ENCODE measurements at regions not wholly inside any gene's neighbourhood (a gene's known extent, or its start where the extent isn't known, plus 50 kb on each side); places are given as distances from the start of the nearest gene placed in this dataset.
"Not testable (repeated sequence)": the region's sequence is repeated elsewhere in the genome, so short reads cannot be mapped to it uniquely, and the experiment has no call there.

GRCh38 chr7:85796956-85797355 is 610.1 kb upstream of the SEMA3D start:
- H3K9me3 ChIP-seq (ENCODE audit: control insufficient read depth in 1 of 2, insufficient read depth in 1 of 2, low read length in 2 of 2) = peaks cover 0 to 9% of the 10 kb centered on the region in 2 experiments
- DNase-seq (no peak), ATAC-seq (ENCODE audit: poor library complexity) (no peak)
- no peak overlapping the region for H3K4me3 ChIP-seq (ENCODE audit: low read length)
- Mint-ChIP-seq H3K9me3 (peaks cover 5% of the 10 kb centered on the region), H3K36me3 (ENCODE audit: low read depth) (no peaks in the 10 kb centered on the region), H3K27ac (no peak overlapping the region), H3K4me3 (no peak overlapping the region), H3K27me3 (no peaks in the 10 kb centered on the region), H3K4me1 (ENCODE audit: low read depth) (no peaks in the 10 kb centered on the region)
- no peak overlapping the region for H3K27ac ChIP-seq (ENCODE audit: low read depth in 1 of 2, low read length in 2 of 2)
- H3K36me3 ChIP-seq (ENCODE audit: insufficient read depth, low read length) = no peaks in the 10 kb centered on the region
- ChIA-PET CTCF (no interaction called here), POLR2A (no interaction called here)
- H3K4me1 ChIP-seq (ENCODE audit: insufficient read depth, low read length) = no peaks in the 10 kb centered on the region
- intact Hi-C loops (cut with DNase I, micrococcal nuclease) = no loop called here
- H3K27me3 ChIP-seq (ENCODE audit: control insufficient read depth in 1 of 2, insufficient read depth in 2 of 2, low read length in 2 of 2) = no peaks in the 10 kb centered on the region
- TF ChIP-seq CTCF (IDR thresholded peaks at IDR 0.05) = no peak

DNA sequence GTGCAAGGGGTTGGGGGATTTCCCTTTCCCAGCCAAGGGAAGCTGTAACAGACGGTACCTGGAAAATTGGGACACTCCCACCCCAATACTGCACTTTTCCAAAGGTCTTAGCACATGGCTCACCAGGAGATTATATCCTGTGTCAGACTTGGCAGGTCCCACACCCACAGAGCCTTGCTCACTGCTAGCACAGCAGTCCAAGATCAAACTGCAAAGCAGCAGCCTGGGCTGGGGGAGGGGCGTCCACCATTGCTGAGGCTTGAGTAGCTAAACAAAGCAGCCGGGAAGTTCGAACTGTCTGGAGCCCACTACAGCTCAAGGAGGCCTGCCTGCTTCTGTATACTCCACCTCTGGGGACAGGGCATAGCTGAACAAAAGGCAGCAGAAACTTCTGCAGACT is 604.2 kb upstream of the SEMA3D start:
- H3K27me3 Mint-ChIP-seq; H3K36me3 ChIP-seq (ENCODE audit: insufficient read depth, low read length); H3K9me3 ChIP-seq (ENCODE audit: control insufficient read depth in 1 of 2, insufficient read depth in 1 of 2, low read length in 2 of 2); H3K4me1 Mint-ChIP-seq (ENCODE audit: low read depth); DNase-seq; H3K4me1 ChIP-seq (ENCODE audit: insufficient read depth, low read length); H3K36me3 Mint-ChIP-seq (ENCODE audit: low read depth); H3K27ac Mint-ChIP-seq; H3K27me3 ChIP-seq (ENCODE audit: control insufficient read depth in 1 of 2, insufficient read depth in 2 of 2, low read length in 2 of 2); CTCF ChIA-PET; H3K4me3 ChIP-seq (ENCODE audit: low read length); intact Hi-C loops (cut with DNase I, micrococcal nuclease); ATAC-seq (ENCODE audit: poor library complexity); H3K4me3 Mint-ChIP-seq; H3K27ac ChIP-seq (ENCODE audit: low read depth in 1 of 2, low read length in 2 of 2); POLR2A ChIA-PET: not testable (repeated sequence)
- H3K9me3 Mint-ChIP-seq = peaks cover 11% of the 10 kb centered on the region

- Histone ChIP-seq H3K36me3 (ENCODE audit: insufficient read depth, low read length) (no peaks in the 10 kb centered on the region), H3K27ac (ENCODE audit: low read depth in 1 of 2, low read length in 2 of 2) (no peak overlapping the region), H3K4me1 (ENCODE audit: insufficient read depth, low read length) (no peaks in the 10 kb centered on the region), H3K27me3 (ENCODE audit: control insufficient read depth in 1 of 2, insufficient read depth in 2 of 2, low read length in 2 of 2) (no peaks in the 10 kb centered on the region), H3K9me3 (ENCODE audit: control insufficient read depth in 1 of 2, insufficient read depth in 1 of 2, low read length in 2 of 2) (no peaks in the 10 kb centered on the region), H3K4me3 (ENCODE audit: low read length) (no peak overlapping the region)
- H3K27ac Mint-ChIP-seq = no peak overlapping the region
- H3K36me3 Mint-ChIP-seq (ENCODE audit: low read depth) = no peaks in the 10 kb centered on the region
- ATAC-seq (ENCODE audit: poor library complexity) (no peak), DNase-seq (no peak)
- CTCF ChIA-PET = no interaction called here
- POLR2A ChIA-PET = no interaction called here
- intact Hi-C loops (cut with DNase I, micrococcal nuclease) = no loop called here
- H3K4me3 Mint-ChIP-seq = no peak overlapping the region
- no peak for TF ChIP-seq CTCF (IDR thresholded peaks at IDR 0.05)
- no peaks in the 10 kb centered on the region for H3K4me1 Mint-ChIP-seq (ENCODE audit: low read depth)
- H3K9me3 Mint-ChIP-seq = peaks cover 6% of the 10 kb centered on the region
- H3K27me3 Mint-ChIP-seq = no peaks in the 10 kb centered on the region
These were observed 594.8 kb upstream of the SEMA3D start for GRCh38 chr7:85781606-85782005.

- Mint-ChIP-seq H3K27ac (no peak overlapping the region), H3K4me1 (ENCODE audit: low read depth) (no peaks in the 10 kb centered on the region), H3K4me3 (no peak overlapping the region), H3K9me3 (no peaks in the 10 kb centered on the region), H3K27me3 (no peaks in the 10 kb centered on the region), H3K36me3 (ENCODE audit: low read depth) (no peaks in the 10 kb centered on the region)
- no peak for ATAC-seq (ENCODE audit: poor library complexity)
- POLR2A ChIA-PET = no interaction called here
- no peaks in the 10 kb centered on the region for H3K9me3 ChIP-seq (ENCODE audit: control insufficient read depth in 1 of 2, insufficient read depth in 1 of 2, low read length in 2 of 2)
- intact Hi-C loops (cut with DNase I, micrococcal nuclease) = no loop called here
- no peaks in the 10 kb centered on the region for H3K27me3 ChIP-seq (ENCODE audit: control insufficient read depth in 1 of 2, insufficient read depth in 2 of 2, low read length in 2 of 2)
- H3K27ac ChIP-seq (ENCODE audit: low read depth in 1 of 2, low read length in 2 of 2) = no peak overlapping the region
- H3K4me3 ChIP-seq (ENCODE audit: low read length) = no peak overlapping the region
- CTCF ChIA-PET = no interaction called here
- TF ChIP-seq CTCF (IDR thresholded peaks at IDR 0.05) = no peak
- no peak for DNase-seq
- no peaks in the 10 kb centered on the region for H3K4me1 ChIP-seq (ENCODE audit: insufficient read depth, low read length)
- no peaks in the 10 kb centered on the region for H3K36me3 ChIP-seq (ENCODE audit: insufficient read depth, low read length)
These were observed 590.0 kb upstream of the SEMA3D start for GRCh38 chr7:85776691-85777345.

Measured in CD4-positive, alpha-beta T cell (primary cell).